HEK293 (cell line): ENCODE measurements at regions not wholly inside any gene's neighbourhood (a gene's known extent, or its start where the extent isn't known, plus 50 kb on each side); places are given as distances from the start of the nearest gene placed in this dataset.

ENCODE experiments used
- GLI4 ChIP-seq: fragments of 450-650 bp; formaldehyde crosslinking; IDR thresholded peaks from 2 replicates; pipeline ENCODE4 v1.5.1; 2016; ENCODE audit warnings: missing biosample characterization, missing genetic modification characterization
- GLIS1 ChIP-seq: fragments of 450-650 bp; formaldehyde crosslinking; IDR thresholded peaks from 2 replicates; pipeline ENCODE4 v1.5.1; 2016; ENCODE audit warnings: missing biosample characterization, missing genetic modification characterization
- GLIS2 ChIP-seq: fragments of 450-650 bp; formaldehyde crosslinking; IDR thresholded peaks from 2 replicates; pipeline ENCODE4 v1.5.1; 2016; ENCODE audit warnings: missing biosample characterization, missing genetic modification characterization
- INSM2 ChIP-seq: fragments of 450-650 bp; formaldehyde crosslinking; IDR thresholded peaks from 2 replicates; pipeline ENCODE4 v1.5.1; 2016; ENCODE audit warnings: missing biosample characterization, missing genetic modification characterization
- KLF10 ChIP-seq: fragments of 450-650 bp; IDR thresholded peaks from 2 replicates; pipeline ENCODE4 v1.5.1; 2018; ENCODE audit warnings: missing biosample characterization, mild to moderate bottlenecking, missing genetic modification characterization
- KLF16 ChIP-seq: fragments of 450-650 bp; formaldehyde crosslinking; IDR thresholded peaks from 2 replicates; pipeline ENCODE4 v1.5.1; 2017; ENCODE audit warnings: missing biosample characterization, missing genetic modification characterization
- OVOL3 ChIP-seq: fragments of 450-650 bp; formaldehyde crosslinking; IDR thresholded peaks from 2 replicates; pipeline ENCODE4 v1.5.1; 2016; ENCODE audit warnings: missing biosample characterization, missing genetic modification characterization
- SCRT2 ChIP-seq: fragments of 450-650 bp; formaldehyde crosslinking; IDR thresholded peaks from 2 replicates; pipeline ENCODE4 v1.5.1; 2016; ENCODE audit warnings: missing biosample characterization, missing genetic modification characterization
- SP2 ChIP-seq: fragments of 450-650 bp; formaldehyde crosslinking; IDR thresholded peaks from 2 replicates; pipeline ENCODE4 v1.5.1; 2016; ENCODE audit warnings: missing biosample characterization, missing genetic modification characterization
- TRIM28 ChIP-seq: IDR thresholded peaks from 2 replicates; pipeline ENCODE4 v1.6.1; 2011; ENCODE audit warnings: low read length, control low read depth, borderline replicate concordance
- ZBTB17 ChIP-seq: fragments of 450-650 bp; formaldehyde crosslinking; IDR thresholded peaks from 2 replicates; pipeline ENCODE4 v1.5.1; 2016; ENCODE audit warnings: missing biosample characterization, missing genetic modification characterization
- ZBTB21 ChIP-seq: fragments of 450-650 bp; formaldehyde crosslinking; IDR thresholded peaks from 2 replicates; pipeline ENCODE4 v1.5.1; 2017; ENCODE audit warnings: missing biosample characterization, missing genetic modification characterization
- ZBTB44 ChIP-seq: fragments of 450-650 bp; IDR thresholded peaks from 2 replicates; pipeline ENCODE4 v1.5.1; 2018; ENCODE audit warnings: missing biosample characterization, mild to moderate bottlenecking, missing genetic modification characterization
- ZFHX2 ChIP-seq: fragments of 450-650 bp; formaldehyde crosslinking; conservative IDR thresholded peaks from 2 replicates; pipeline ENCODE4 v1.5.1; 2016; ENCODE audit warnings: missing biosample characterization, missing genetic modification characterization
- ZIC2 ChIP-seq: fragments of 450-650 bp; formaldehyde crosslinking; IDR thresholded peaks from 2 replicates; pipeline ENCODE4 v1.5.1; 2016; ENCODE audit warnings: missing biosample characterization, missing genetic modification characterization
- ZNF155 ChIP-seq: fragments of 450-650 bp; formaldehyde crosslinking; IDR thresholded peaks from 2 replicates; pipeline ENCODE4 v1.5.1; 2016; ENCODE audit warnings: missing biosample characterization, missing genetic modification characterization
- ZNF174 ChIP-seq: fragments of 450-650 bp; formaldehyde crosslinking; IDR thresholded peaks from 2 replicates; pipeline ENCODE4 v1.5.0; 2017; ENCODE audit warnings: missing biosample characterization, mild to moderate bottlenecking, missing genetic modification characterization
- ZNF211 ChIP-seq: fragments of 450-650 bp; formaldehyde crosslinking; IDR thresholded peaks from 2 replicates; pipeline ENCODE4 v1.5.1; 2016; ENCODE audit warnings: low read depth, missing biosample characterization, missing genetic modification characterization
- ZNF223 ChIP-seq: fragments of 450-650 bp; formaldehyde crosslinking; IDR thresholded peaks from 2 replicates; pipeline ENCODE4 v1.5.1; 2016; ENCODE audit warnings: missing biosample characterization, missing genetic modification characterization
- ZNF280C ChIP-seq: fragments of 450-650 bp; formaldehyde crosslinking; IDR thresholded peaks from 2 replicates; pipeline ENCODE4 v1.5.1; 2016; ENCODE audit warnings: missing biosample characterization, missing genetic modification characterization
- ZNF324 ChIP-seq: fragments of 450-650 bp; formaldehyde crosslinking; IDR thresholded peaks from 2 replicates; pipeline ENCODE4 v1.5.1; 2016; ENCODE audit warnings: missing biosample characterization, missing genetic modification characterization
- ZNF416 ChIP-seq: fragments of 450-650 bp; formaldehyde crosslinking; IDR thresholded peaks from 2 replicates; pipeline ENCODE4 v1.5.1; 2016; ENCODE audit warnings: missing biosample characterization, missing genetic modification characterization
- ZNF426 ChIP-seq: fragments of 450-650 bp; formaldehyde crosslinking; IDR thresholded peaks from 2 replicates; pipeline ENCODE4 v1.5.1; 2017; ENCODE audit warnings: missing biosample characterization, missing genetic modification characterization, mild to moderate bottlenecking, inconsistent platforms, moderate library complexity
- ZNF48 ChIP-seq: fragments of 450-650 bp; formaldehyde crosslinking; IDR thresholded peaks from 2 replicates; pipeline ENCODE4 v1.5.1; 2016; ENCODE audit warnings: missing biosample characterization, missing genetic modification characterization
- ZNF514 ChIP-seq: fragments of 450-650 bp; formaldehyde crosslinking; IDR thresholded peaks from 2 replicates; pipeline ENCODE4 v1.5.1; 2016; ENCODE audit warnings: missing biosample characterization, missing genetic modification characterization
- ZNF660 ChIP-seq: fragments of 450-650 bp; IDR thresholded peaks from 2 replicates; pipeline ENCODE4 v1.5.1; 2018; ENCODE audit warnings: missing biosample characterization, mild to moderate bottlenecking, missing genetic modification characterization
- ZNF830 ChIP-seq: fragments of 450-650 bp; IDR thresholded peaks from 2 replicates; pipeline ENCODE4 v1.5.0; 2018; ENCODE audit warnings: missing biosample characterization, missing genetic modification characterization, low read depth, mild to moderate bottlenecking, moderate library complexity
- ZSCAN23 ChIP-seq: fragments of 450-650 bp; formaldehyde crosslinking; IDR thresholded peaks from 2 replicates; pipeline ENCODE4 v1.5.1; 2016; ENCODE audit warnings: missing biosample characterization, missing genetic modification characterization
- ZSCAN4 ChIP-seq: fragments of 450-650 bp; formaldehyde crosslinking; IDR thresholded peaks from 2 replicates; pipeline ENCODE4 v1.5.1; 2017; ENCODE audit warnings: missing biosample characterization, missing genetic modification characterization
- TF ChIP-seq, protein P1 (sequence below): fragments of 450-650 bp; formaldehyde crosslinking; IDR thresholded peaks from 2 replicates; pipeline ENCODE4 v1.5.1; 2016; ENCODE audit warnings: missing biosample characterization, missing genetic modification characterization

DNA sequence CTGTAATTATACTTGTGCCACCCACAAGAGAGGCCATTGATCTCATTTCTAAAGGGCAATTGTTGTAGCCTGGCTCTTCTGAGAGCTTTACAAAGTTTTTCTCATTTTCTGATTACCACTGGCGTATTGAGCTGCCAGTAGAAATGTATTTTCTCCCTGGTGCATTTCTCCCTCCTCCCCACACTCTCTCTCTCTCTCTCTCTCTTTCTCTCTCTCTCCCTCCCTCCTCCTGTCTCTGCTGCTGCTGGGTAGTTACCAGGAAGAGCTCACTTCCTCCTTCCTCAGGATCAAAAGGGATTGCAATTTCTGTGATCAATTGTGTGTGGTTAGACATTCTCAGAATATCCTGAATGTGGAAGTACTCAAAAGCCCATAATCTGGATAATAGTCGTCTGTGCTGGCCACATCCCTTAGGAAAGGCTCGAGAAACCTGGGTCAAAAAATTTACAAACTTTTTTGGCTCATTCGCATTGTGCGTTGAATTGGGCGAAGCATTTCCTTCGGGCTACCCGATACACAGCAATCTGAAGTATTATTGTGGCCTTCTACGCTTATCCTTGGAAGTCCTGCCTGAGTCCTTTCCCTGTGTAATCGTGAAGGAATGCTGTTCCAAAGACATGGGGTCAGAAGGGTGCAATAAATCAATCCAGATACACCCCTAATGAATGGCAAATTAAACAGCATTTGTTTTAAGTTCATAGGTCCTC, 254.8 kb downstream of the MSRB3 start (continued):
- TF ChIP-seq SCRT2 (tag by site-specific recombination) (no peak), KLF10 (tag by site-specific recombination) (no peak), ZNF280C (tag by site-specific recombination) (no peak), ZNF660 (tag by site-specific recombination) (no peak), KLF16 (tag by site-specific recombination) (no peak), OVOL3 (tag by site-specific recombination) (no peak), ZNF416 (no peak), ZBTB17 (peak; percentile 79; the same call in 1 of the 2 replicates), ZNF223 (no peak), ZNF48 (tag by site-specific recombination) (no peak), ZIC2 (tag by site-specific recombination) (no peak), ZFHX2 (tag by site-specific recombination) (0 out of 2 replicates have a peak, but pooled peaks have one; percentile 5), GLIS1 (peak; percentile 18), INSM2 (no peak), ZNF830 (tag by site-specific recombination) (no peak), ZNF174 (no peak), ZNF426 (no peak), GLI4 (tag by site-specific recombination) (no peak), ZNF211 (tag by site-specific recombination) (no peak), ZSCAN4 (no peak), ZNF514 (tag by site-specific recombination) (no peak), ZBTB21 (tag by site-specific recombination) (no peak), ZNF324 (tag by site-specific recombination) (0 out of 2 replicates have a peak, but pooled peaks have one; percentile 33), GLIS2 (tag by site-specific recombination) (no peak), ZNF155 (tag by site-specific recombination) (no peak), ZBTB44 (tag by site-specific recombination) (no peak), ZSCAN23 (tag by site-specific recombination) (no peak), TRIM28 (no peak), SP2 (tag by site-specific recombination) (no peak)
- TF ChIP-seq, protein P1, sequence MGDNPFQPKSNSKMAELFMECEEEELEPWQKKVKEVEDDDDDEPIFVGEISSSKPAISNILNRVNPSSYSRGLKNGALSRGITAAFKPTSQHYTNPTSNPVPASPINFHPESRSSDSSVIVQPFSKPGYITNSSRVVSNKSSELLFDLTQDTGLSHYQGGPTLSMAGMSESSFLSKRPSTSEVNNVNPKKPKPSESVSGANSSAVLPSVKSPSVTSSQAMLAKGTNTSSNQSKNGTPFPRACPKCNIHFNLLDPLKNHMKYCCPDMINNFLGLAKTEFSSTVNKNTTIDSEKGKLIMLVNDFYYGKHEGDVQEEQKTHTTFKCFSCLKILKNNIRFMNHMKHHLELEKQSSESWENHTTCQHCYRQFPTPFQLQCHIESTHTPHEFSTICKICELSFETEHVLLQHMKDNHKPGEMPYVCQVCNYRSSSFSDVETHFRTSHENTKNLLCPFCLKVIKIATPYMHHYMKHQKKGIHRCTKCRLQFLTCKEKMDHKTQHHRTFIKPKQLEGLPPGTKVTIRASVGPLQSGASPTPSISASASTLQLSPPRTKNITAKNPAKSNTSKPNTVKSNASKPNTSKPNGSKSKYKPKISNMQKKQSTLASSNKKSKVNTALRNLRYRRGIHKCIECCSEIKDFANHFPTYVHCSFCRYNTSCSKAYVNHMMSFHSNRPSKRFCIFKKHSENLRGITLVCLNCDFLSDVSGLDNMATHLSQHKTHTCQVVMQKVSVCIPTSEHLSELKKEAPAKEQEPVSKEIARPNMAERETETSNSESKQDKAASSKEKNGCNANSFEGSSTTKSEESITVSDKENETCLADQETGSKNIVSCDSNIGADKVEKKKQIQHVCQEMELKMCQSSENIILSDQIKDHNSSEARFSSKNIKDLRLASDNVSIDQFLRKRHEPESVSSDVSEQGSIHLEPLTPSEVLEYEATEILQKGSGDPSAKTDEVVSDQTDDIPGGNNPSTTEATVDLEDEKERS (tag by site-specific recombination): no peak
